ENCODE measurements at regions not wholly inside any gene's neighbourhood (a gene's known extent, or its start where the extent isn't known, plus 50 kb on each side); places are given as distances from the start of the nearest gene placed in this dataset.

DNA sequence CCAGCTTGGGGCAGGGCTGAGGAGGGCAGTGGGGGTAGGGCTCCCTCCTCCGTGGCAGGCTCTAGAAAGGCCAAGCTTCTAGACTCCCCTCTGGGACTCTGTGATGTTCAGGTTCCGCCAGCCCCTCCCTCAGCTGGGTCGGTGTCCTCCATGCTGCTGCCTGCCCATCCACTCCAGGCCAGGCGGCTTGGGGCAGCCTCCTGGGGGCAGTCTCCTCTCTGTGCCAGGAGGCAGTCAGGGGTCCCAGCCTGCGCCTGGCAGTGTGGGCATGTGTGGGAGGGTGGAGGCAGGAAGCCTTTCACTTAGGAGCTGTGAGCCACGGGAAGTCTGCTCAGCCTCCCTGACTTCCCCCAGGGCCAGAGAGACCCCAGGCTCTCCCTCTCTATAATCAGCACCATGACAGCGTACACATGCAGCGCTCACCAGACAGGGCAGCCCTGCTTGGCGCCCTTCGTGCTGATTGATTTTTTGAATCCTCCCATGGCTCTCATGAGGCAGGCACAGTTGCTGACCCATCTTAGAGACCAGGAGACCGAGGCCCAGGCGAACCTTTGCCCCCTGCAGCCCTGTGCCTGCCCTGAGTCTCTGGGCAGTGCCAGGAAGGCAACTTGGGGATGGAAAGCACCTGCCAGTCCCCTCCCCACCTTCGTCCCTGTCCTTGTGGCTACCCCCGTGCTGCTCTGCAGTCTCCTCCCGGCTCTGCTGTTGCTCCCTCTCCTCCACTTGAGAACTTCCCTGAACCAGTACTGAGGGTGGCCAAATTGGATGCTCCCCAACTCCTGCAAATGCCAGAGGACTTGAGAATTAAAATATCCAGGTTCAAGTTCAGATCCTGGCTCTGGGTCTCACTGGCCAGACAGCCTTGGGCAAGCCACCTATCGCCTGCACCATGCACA is 234.7 kb upstream of the GSE1 start:
- no peak for DNase-seq (ENCODE audit: low read depth)

DNA sequence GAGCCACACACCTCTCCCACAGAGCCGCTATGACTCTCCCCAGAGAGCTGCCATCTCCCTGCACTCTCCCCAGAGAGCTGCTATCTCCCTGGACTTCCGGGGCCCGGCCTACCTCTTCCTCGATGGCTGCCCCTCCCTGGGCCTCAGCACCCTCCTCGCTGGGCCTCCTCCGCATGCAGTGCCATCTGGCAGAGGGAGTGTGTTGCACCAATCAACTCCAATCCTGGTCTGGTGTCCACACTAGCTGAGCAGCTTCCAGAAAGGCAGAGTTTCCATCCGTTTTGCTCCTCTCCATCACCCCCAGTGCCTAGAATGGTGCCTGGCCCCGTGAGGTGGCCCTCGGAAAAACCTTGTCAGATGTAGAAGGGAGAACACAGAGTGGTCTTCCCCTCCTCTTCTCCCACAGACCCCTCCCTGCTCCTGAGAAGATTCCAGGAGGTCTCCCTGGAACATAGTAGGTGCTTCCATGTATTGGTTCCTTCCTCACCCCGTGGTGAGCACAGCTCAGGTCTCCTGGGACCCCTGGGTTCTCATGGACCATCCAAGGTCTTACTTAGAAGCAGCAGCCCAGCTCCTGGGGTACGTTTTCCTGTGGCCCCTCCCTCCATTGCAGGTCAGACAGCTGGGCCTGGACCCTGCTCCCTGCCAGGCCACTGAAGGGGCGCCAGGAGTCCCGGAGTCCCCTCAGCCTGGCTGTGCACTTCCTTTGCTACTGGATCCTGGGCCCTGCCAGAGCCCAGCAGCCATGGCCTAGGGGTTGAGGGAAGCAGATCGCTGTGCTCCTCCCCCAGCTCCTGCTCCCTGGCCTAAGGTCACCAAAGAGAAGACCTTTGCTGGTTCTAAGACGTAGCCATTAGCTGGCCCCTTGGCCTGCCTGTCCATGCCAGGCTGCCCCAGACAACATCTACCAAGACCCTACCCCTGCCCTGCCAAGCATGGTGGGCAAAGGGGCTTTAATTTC is 233.8 kb upstream of the GSE1 start:
- DNase-seq (ENCODE audit: low read depth), result no peak

GRCh38 chr16:85380002-85380395 is 233.1 kb upstream of the GSE1 start:
- no peak for DNase-seq (ENCODE audit: low read depth)

- DNase-seq (ENCODE audit: low read depth), result no peak
Observed at GRCh38 chr16:85380905-85381737, 232.0 kb upstream of the GSE1 start.

- DNase-seq (ENCODE audit: low read depth), result no peak
Observed at GRCh38 chr16:85381738-85382592, 231.2 kb upstream of the GSE1 start.

GRCh38 chr16:85382717-85383118 is 230.4 kb upstream of the GSE1 start:
- no peak for DNase-seq (ENCODE audit: low read depth)

DNA sequence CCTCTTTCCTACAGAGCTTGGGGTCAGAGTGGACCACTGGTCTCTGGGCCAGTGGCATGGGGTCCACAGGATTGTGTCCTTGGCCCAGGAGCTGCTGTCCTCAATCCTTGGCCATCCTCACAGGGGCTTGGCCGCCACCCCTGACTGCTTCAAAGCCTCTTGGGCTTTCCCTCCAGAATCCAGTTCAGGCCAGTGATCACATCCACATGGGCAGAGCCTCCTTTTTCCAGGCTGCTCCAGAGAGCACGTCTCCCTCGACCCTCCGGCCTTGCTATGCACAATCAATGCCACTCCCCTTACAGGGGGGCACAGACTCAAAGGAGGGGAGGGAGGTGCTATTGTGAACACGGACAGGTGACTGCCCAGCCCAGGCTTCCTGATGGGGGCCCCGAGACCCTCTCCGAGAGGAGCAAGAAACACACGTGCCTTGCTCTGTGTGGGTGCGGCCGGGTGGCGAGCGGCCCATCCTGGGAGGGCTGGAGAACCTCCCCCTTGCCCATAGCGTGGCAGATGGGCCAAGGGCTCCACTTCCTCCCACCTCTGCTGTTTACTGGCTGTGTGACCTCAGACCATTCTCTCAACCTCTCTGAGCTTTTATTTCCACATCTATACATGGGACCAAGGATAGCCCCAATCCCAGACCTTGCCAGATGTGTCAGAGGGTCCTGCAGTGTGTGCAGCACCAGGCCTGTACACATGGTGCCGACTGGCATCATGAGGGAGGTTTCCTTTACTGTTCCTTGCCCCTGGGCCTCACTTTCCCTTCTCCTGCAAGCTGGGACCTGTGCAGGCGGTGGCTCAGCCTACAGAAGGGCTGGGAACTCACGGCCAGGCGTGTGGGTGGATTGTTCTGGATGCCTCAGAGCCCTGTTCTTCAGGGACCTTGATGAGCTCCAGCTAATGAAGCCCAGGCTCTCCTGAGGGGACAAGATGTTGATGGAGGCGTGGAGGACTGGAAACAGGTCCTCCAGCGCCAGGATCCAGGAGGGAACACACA is 229.0 kb upstream of the GSE1 start:
- no peak for DNase-seq (ENCODE audit: low read depth)

DNA sequence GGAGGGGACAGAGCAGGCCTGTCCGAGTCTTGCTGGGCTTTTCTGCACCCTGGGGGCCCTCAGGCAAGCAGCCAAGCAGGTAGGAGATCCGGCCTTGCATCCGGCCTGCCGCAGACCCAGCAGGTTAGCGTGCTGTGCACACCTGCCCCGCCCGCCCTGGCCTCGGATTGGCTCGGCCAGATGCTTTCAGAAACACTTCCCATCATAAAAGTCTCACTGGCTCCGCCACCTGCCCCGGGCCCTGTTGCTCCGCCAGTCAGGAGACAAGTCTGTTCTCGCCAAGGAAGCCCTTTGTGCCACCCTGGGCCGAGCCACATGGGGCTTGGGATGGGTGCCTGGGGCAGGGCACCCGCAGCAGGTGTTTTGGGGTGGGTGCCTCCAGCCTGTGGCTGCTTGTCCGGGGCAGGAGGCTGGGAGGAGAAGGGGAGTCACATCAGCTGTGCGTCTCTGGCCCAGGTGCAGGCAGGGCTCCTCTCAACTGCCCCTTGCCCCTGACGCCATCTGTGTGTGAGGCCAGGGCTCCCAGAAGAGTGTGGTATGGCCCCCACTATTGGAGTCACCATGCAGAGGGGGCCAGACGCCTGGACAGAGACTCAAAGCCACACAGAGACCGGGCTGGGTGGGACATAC is 228.2 kb upstream of the GSE1 start:
- DNase-seq (ENCODE audit: low read depth), result no peak

- no peak for DNase-seq (ENCODE audit: low read depth)
Observed at GRCh38 chr16:85385463-85386331, 227.4 kb upstream of the GSE1 start.

- DNase-seq (ENCODE audit: low read depth), result no peak
Observed at GRCh38 chr16:85386467-85387170, 226.5 kb upstream of the GSE1 start.

GRCh38 chr16:85387171-85387507 is 226.0 kb upstream of the GSE1 start:
- no peak for DNase-seq (ENCODE audit: low read depth)

DNA sequence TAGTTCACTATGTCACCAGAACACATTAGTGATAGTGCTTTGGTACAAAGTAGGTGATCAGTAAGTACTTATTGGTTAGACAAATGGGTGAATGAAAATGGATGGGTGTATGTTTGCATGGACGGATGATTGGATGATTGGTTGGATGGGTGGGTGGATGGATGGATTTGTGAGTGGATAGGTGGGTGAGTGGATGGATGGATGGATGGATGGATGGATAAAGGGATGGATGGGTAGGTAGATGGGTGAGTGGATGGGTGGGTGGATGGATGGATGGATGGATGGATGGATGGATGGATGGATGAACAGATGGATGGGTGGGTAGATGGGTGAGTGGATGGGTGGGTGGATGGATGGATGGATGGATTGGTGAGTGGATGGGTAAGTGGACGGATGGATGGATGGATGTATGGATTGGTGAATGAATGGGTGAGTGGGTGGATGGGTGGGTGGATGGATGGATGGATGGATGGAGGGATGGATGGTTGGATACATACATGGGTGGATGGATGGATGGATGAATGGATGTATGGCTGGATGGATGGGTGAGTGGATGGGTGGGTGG is 225.3 kb upstream of the GSE1 start:
- DNase-seq (ENCODE audit: low read depth), result no peak

- no peak for DNase-seq (ENCODE audit: low read depth)
Observed at GRCh38 chr16:85389679-85390470, 223.2 kb upstream of the GSE1 start.

- DNase-seq (ENCODE audit: low read depth), result no peak
Observed at GRCh38 chr16:85390511-85391174, 222.5 kb upstream of the GSE1 start.

- no peak for DNase-seq (ENCODE audit: low read depth)
Observed at GRCh38 chr16:85391175-85391707, 221.9 kb upstream of the GSE1 start.

Data from stimulated activated CD8-positive, alpha-beta memory T cell treated with anti-CD3 and anti-CD28 coated beads, Interleukin-7, amount 100 ng/mL, for 24 hours (primary cell).